Umbilical cord (tissue), 1 donor: ENCODE measurements at regions not wholly inside any gene's neighbourhood (a gene's known extent, or its start where the extent isn't known, plus 50 kb on each side); places are given as distances from the start of the nearest gene placed in this dataset.
"Not testable (repeated sequence)": the region's sequence is repeated elsewhere in the genome, so short reads cannot be mapped to it uniquely, and the experiment has no call there.

Experiments
- DNase-seq: peaks from one replicate; pipeline ENCODE4 v3.0.0-alpha.2; 2015; ENCODE audit warnings: low spot score

DNA sequence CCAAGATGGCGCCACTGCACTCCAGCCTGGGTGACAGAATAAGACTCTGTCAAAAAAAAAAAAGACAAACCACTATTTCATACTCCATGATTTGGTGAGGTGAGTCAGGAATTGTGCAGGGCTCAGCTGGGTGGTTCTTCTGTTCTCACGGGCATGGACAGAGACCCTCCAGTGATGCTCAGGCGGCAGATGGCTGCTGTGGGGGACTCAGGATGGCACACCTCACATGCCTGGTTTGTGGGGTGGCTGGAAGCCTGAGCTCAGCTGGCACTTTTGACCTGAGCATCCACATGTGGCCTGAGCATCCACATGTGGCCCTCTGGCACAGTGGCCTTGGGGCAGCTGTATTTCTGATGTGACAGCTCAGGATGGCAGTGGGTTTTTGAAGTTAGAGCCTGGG, 217.2 kb downstream of the IRX2 start:
- no peak for DNase-seq

- not testable (repeated sequence) for DNase-seq
Measured at GRCh38 chr5:2533848-2534247, 217.6 kb downstream of the IRX2 start.

- DNase-seq = no peak
Measured at GRCh38 chr5:2532809-2533208, 218.7 kb downstream of the IRX2 start.

DNA sequence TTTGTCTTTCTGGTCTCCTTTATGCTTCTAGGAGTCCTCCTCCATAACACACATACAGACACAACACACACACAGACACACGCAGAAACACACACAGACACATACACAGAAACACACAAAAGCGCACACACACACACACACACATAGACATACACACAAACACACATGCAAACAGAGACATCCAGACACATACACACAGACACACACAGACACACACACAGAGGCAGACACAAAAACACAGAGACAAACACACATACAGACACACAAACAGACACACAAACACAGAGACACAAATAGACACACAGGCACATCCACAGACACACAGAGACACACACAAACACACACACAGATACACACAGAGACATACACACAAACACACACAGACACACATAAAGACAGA, 220.2 kb downstream of the IRX2 start:
- DNase-seq = no peak

- DNase-seq = no peak
Measured at GRCh38 chr5:2530609-2531008, 220.9 kb downstream of the IRX2 start.

DNA sequence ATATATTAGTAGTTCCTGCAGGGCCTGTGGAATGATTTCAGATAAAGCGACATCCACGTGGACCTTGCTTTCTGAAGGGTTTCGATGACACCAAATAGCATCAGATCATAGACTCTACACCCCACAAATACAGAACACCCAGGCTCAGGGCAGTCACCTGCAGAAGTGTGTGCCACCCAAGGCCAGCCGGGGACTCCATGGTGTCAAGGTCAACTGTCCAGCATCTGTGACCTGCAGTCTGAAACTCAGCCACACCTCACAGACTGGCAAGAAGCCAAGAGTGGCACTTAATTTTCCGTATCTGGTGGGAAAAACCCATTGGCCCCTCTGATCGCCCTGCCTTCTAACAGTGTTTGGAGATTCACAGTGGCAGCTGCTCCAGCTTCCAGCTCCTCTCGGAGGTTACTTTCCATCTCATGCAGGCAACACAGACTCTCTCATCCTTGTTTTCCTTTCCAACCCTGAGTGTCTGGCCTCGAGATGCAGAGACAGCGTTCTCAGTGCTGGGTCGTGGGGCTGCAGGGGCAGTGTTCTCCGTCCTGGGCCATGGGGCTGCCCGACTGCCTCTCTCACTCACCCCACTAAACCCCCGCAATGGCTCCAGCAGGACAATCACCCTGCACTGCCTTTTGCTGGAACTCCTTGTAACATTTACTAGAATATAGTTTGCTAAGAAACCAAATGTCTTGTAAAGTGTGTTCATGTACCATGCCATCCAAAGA, 221.9 kb downstream of the IRX2 start:
- no peak for DNase-seq

DNA sequence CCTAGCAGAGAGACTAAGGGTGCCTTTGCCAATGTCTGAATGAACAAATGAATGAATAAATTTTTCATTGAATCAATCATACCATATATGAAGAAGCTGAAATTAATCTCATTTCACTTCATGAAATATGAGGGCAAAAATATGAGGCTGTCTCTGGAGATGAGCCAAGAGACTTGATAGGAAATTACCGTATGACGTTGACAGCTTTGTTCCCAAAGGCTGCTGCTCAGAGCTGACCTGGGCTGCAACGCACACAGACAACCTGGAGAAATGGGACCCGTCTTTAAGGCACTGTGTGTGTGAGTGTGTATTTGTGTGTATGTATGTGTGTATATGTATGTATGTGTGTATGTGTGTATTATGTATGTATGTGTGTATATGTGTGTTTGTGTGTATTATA, 226.1 kb downstream of the IRX2 start:
- DNase-seq = no peak

DNA sequence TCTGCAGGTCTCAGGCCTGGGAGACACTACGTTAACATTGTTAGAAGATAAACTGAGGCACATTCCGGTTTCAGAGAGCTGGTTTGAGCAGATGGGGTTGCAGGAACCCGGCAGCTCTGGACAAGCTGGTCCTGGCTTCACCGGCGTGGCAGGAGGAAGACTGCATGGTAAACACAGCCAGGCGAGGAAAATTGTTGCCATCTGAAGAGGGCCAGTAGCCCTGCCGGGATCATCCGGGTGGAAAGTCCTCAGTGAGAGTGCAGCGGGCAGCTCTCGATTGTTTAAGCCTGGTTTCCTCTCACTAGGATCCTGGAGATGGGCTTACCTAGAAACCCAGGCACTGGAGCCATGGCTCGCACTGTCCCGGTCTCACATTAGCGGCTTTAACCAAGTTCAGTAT, 226.9 kb downstream of the IRX2 start:
- DNase-seq = no peak

DNA sequence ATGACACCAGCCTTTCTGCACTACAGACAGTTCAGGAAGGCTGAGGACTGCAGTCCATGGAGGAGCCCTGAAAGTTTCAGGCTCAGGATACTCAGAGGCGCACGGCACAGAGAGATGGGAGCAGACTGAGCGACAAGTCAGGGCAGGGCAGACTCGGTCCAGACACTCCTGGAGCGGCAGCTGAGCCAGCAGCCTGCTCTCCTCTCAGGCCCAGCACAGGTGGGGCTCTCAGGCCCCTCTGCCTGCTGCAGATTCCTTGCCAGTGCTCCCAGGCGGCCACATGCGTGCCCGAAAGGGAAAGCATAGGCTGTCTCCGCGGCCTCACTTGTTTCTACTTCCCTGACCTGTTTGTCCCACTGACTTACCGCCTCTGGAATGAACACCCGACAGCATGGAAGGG, 228.3 kb downstream of the IRX2 start:
- no peak for DNase-seq

GRCh38 chr5:2522372-2522771, 229.1 kb downstream of the IRX2 start:
- DNase-seq = no peak

- DNase-seq = no peak
Measured at GRCh38 chr5:2519153-2519552, 232.3 kb downstream of the IRX2 start.

GRCh38 chr5:2517451-2517850, 234.0 kb downstream of the IRX2 start:
- no peak for DNase-seq

- no peak for DNase-seq
Measured at GRCh38 chr5:2515180-2515764, 236.2 kb downstream of the IRX2 start.

- DNase-seq = no peak
Measured at GRCh38 chr5:2514484-2514883, 237.0 kb downstream of the IRX2 start.

- DNase-seq = no peak
Measured at GRCh38 chr5:2511706-2512105, 239.8 kb downstream of the IRX2 start.

- no peak for DNase-seq
Measured at GRCh38 chr5:2511126-2511525, 240.4 kb downstream of the IRX2 start.

DNA sequence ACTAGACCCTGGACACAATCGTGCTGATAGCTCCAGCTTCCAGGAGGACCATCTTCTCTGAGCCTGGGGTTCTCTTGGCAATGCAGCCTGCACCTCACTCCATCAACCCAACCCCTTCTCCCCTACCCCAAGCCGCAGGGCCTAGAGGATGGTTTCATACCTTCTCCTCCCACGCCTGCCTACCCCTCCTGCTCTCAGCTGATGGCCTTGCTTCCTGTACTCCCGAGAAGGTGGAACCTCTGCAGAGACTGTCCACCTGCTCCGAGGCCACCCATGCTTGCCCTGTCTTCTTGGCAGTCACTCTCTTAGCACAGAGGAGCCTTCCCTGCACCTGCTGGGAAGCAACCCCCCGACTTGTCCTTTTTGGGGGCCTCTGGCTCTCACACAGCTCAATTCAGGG, 241.9 kb downstream of the IRX2 start:
- no peak for DNase-seq

- DNase-seq = no peak
Measured at GRCh38 chr5:2508514-2508913, 243.0 kb downstream of the IRX2 start.

GRCh38 chr5:2507611-2508010, 243.9 kb downstream of the IRX2 start:
- DNase-seq = no peak

GRCh38 chr5:2506603-2507002, 244.9 kb downstream of the IRX2 start:
- no peak for DNase-seq

- no peak for DNase-seq
Measured at GRCh38 chr5:2505217-2505616, 246.3 kb downstream of the IRX2 start.

DNA sequence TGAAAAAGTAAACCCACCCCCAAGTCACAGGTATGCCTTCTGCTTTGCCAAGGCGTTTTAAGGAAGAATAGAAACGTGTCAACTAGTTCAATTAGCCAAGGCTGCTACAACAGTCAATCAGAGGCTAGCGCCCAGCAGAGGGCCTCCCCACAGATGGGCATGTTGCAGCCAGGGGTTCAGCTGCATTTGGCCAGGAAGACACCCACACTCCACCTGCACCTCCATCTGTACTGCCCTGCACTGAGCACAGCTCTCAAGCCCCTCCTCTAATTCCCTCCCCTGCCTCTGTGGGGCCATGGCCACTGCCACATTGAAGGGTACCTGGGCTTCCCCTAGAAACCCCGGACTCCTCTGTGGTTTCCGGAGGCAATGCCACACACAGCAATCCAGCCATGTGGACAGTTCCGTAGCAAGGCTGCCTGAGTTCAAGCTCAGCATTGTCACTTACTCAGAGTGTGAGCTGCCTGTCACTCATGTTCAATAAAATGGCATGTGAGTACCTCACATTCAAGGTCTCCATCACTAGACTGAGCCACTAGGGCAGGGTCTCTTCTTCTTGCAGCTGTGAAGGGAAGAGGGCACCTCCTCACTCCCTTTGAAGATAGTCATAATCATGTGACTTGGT, 248.4 kb downstream of the IRX2 start:
- DNase-seq = no peak

DNA sequence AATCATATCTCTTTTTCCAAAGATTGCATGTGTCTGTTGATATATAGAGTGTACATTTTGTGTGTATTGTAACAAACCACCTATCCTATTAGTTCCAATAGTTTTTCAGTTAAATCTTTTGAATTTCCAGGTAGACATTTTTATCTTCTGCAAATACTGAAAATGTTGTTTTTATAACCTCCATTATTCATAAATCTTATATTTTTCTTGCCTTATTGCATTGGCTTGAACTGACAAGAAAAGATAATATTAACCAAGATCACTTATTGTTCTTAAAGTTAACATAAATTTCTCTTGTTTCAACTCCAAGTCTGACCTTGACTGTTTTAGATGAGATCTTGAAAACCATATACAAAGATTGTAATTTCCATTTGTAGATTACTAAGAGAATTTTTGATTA, 251.6 kb downstream of the IRX2 start:
- no peak for DNase-seq
